Stimulated activated naive CD8-positive, alpha-beta T cell treated with anti-CD3 and anti-CD28 coated beads, Interleukin-15, Interleukin-2, amounts not matched to agents 100 U/mL and 50 U/mL, for 24 hours (primary cell): ENCODE measurements at regions not wholly inside any gene's neighbourhood (a gene's known extent, or its start where the extent isn't known, plus 50 kb on each side); places are given as distances from the start of the nearest gene placed in this dataset.

ENCODE experiments used
- ATAC-seq: fragments of 150-1000 bp; cut with Tn5 transposase; one replicate; pipeline ENCODE4 v1.10.0; 2021
- DNase-seq: peaks from one replicate; pipeline ENCODE4 v3.0.0; 2021

GRCh38 chrX:102067966-102068723, 57.3 kb upstream of the TCEAL2 start:
- DNase-seq (peak; percentile 19), ATAC-seq (no peak)

GRCh38 chrX:102063445-102064074, 61.9 kb upstream of the TCEAL2 start:
- ATAC-seq = no peak
- DNase-seq = no peak

- ATAC-seq (no peak), DNase-seq (no peak)
Observed at GRCh38 chrX:102044496-102044895, 81.0 kb upstream of the TCEAL2 start.

- ATAC-seq = no peak
- DNase-seq = no peak
Observed at GRCh38 chrX:102043380-102043779, 82.1 kb upstream of the TCEAL2 start.

- DNase-seq (no peak), ATAC-seq (no peak)
Observed at GRCh38 chrX:102042372-102043325, 82.8 kb upstream of the TCEAL2 start.

GRCh38 chrX:102029026-102029425, 96.5 kb upstream of the TCEAL2 start:
- no peak for ATAC-seq
- DNase-seq = no peak

- DNase-seq (no peak), ATAC-seq (no peak)
Observed at GRCh38 chrX:102018208-102018607, 86.4 kb upstream of the ZMAT1 start.

GRCh38 chrX:102008901-102009300, 77.1 kb upstream of the ZMAT1 start:
- no peak for ATAC-seq
- no peak for DNase-seq

- DNase-seq (no peak), ATAC-seq (no peak)
Observed at GRCh38 chrX:101999644-102000539, 68.1 kb upstream of the ZMAT1 start.

- no peak for ATAC-seq
- DNase-seq = no peak
Observed at GRCh38 chrX:101993335-101993734, 61.5 kb upstream of the ZMAT1 start.

GRCh38 chrX:101986586-101986985, 54.8 kb upstream of the ZMAT1 start:
- DNase-seq (no peak), ATAC-seq (no peak)
